GM21423 (cell line): ENCODE measurements at regions not wholly inside any gene's neighbourhood (a gene's known extent, or its start where the extent isn't known, plus 50 kb on each side); places are given as distances from the start of the nearest gene placed in this dataset.

Source experiments
- ATAC-seq: cut with Tn5 transposase; IDR thresholded peaks from one replicate; pipeline ENCODE4 v1.9.1; 2021; ENCODE audit warnings: mild to moderate bottlenecking, moderate library complexity; ENCODE audit not compliant: unreplicated experiment

DNA sequence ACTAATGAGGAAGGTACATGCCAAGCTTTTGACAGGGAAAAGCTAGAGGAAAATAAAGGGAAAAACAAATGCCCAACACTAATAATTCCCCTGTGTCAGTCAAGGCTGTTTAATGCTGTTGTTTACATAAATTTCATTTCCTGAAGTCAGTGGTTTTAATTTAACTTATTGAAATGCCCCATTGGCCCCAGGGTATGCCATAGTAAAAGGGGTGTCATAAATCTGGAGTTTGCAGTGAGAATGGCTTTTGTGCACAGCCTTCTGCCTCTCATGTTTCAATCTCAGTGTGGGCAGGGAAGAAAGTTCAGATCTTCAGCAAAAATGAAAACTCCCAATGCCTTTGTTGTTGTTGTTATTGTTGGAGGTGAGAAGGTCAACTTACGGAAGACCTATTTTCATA lies 550.1 kb upstream of the DCC start:
- no peak for ATAC-seq

DNA sequence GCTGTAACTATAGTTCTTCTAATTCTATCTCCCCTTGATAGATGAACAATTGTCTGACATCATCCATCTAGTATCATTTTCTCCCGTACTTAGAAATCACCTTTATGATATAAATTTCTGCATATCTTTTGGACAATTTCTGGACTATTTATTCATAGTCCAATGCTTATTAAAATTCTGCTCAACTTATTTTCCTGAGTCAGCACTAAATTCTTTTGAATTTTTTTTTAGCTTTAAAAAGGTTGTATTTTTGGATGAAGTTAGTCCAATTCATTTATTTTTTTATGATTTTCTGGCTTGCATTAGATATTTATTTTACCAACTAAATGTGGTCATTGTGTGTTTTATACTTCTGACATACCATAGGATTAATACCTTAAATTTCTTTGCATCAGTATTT lies 538.5 kb upstream of the DCC start:
- ATAC-seq, result no peak

DNA sequence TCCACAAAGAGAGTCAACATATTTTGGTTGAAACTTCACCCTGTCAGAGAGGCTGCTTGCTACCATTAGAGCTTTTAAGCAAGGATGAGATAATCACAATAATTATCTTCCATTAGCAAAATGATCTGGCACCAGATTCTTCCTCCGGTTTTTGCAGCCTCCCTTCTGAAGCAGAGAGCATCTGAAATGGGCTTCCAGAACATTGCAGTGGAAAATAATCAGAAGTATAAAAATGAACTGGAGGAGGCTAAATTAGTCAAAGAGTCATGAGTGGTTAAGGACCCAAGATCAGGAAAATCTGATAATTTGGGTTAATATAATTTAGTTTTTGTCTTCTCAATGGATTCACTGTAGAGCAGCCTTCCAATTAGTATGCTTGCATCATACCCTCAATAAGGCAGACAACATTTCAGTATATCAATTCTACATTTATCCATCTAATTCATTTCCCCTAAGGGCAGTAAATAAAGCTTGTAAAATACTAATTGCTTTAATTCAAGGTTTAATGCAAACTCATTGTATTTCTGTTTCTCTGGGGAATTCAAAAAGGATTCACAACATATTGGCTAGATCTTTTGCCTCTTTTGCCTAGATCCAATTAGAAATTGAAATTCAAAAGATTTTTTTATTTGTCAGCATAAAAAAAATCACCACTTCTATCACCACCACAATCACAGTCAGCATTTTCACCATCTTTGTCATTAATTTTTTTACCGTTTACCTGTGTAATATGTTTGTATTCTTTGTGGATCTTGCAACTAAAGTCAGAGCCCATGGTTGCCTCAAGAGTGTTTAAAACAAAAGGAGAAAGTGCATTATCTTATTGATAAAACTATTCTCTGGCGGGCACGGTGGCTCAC lies 537.2 kb upstream of the DCC start:
- ATAC-seq, result no peak

DNA sequence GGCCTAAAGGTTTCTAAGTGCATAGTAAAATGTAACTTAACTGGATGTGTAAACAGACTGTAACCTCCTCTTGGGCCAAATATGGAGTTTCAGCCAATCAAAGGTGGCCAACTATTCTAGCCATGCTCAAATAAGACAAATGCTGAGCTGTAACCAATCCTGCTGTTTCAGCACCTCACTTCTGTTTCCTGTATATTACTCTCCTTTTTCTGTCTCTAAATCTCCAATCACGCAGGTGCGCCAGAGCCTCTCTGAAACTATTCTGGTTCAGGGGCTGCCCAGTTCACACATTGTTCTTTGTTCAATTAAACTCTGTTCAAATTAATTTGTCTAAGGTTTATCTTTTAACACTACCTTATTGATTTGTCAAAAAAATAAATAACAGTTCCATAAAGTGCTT lies 532.7 kb upstream of the DCC start:
- no peak for ATAC-seq

DNA sequence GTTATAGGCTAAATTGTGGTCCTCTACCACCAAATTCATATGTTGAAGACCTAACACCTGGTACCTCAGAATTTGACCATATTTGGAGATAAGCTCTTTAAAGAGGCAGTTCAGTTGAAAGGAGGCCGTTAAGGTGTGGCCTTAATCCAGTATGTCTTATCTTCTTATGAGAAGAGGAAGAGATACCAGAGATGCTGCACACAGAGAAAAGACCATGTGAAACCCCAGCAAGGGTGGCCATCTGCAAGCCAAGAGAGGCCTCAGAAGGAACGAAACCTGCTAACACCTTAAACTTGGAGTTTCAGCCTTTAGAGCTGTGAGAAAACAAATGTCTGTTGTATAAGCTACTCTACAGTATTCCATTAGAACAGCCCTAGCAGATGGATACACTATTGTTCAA lies 528.1 kb upstream of the DCC start:
- ATAC-seq, result no peak

DNA sequence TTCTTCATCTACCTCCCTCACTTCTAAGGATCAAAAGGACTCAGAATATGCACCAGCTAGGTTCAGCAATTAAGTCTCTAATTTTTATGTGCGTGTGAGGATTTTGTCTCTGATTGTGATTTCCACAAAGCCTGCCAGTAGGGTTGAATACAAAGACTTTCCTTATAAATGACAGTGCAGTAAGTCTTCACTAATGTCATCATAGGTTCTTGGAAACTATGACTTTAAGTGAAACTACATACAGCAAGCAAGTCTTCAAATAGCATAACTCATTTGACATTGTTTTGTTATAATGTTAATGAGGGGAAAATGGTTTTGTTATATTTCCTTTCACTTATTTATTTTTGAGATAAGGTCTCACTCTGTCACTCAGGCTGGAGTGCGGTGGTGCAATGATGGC lies 526.3 kb upstream of the DCC start:
- no peak for ATAC-seq

DNA sequence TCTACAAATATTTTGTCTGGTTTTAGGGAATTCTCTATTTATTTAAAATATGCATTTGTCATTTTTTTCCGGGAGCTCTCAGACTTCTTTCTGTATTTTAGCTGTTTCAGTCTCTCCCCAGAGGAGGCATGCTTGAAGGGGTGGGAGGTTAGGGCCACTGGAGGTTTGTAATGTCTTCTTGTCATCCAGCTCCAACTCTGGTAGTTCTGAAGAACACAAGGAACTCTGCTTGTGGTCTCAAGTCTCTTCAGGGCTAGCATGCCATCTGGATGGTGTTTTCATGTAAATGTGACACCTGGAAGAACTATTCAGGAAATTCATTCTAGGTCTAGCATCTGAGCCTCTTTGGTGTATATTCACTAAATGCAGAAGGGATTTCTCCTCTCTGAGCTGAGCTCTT lies 518.4 kb upstream of the DCC start:
- ATAC-seq, result no peak

DNA sequence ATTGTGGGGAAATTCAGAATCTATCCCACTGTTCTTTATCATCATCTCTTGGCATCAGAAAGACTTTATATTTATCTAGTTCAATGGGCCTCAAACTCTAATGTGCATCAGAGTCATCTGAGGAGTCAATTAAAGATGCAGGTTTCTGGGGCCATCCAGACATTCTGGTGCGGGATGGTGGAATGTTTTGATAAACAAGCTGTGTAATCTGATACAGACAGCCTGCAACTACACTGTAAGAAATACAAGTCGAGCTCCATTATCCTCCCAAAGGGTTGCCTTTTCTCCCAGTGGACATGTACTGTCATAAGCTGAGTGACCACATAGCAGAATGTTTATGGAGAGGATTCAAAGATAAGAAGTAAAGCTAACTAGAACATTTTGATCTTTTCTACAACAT lies 515.3 kb upstream of the DCC start:
- ATAC-seq, result no peak

DNA sequence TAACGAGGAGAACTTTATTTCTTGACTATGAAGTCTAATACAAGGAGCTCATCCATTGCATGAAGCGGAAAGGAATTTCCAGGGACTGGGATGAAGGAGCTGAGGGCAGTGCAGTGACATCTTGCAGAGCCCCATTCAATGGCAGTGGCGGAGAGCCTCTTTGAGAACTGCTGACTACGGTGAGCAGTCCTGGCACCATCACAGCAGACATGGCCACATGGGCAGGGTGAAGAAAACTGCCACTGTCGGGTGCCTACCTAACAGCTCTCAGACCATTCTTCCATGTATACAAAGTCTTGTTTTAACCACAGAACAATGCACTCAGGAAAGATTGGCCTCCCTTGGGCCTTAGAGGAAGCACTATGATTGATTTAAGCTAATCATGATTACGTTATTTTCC lies 506.1 kb upstream of the DCC start:
- no peak for ATAC-seq

DNA sequence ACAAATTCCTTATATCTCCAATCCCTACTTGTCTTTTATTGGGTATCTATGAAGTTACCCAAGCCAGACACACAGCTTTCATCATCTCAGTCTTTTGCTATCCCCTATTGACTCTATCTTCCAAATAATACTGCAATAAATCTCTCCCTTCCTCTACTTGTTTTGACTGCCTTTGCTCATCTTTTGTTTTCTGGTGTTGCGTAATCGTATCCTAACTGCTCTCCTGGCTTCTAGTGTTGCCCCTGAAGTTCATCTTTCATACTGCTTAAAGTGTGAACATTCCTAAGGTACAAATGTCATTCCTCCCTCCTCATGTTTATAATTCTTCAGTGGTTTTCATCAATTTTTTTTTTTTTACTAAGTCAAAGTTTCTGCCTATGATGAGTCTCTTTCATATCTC lies 491.3 kb upstream of the DCC start:
- no peak for ATAC-seq

DNA sequence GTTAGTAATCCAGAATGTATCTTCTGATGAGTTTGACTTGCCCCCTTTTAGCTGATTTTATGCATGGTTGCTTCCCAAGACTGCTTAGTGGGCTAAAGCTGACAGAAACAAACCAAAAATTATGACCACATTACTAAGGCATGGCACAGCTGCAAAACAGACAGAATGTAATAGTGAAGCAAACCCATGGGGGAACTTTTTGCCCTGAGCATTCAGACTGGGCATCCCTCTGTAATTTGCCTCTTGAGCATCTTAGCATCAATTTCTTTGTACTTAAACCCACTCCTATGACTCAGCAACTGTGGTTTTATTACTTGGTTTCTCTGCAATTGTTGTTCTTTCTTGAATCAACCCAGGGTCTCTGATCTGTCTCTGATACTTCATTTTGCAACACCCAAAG lies 487.3 kb upstream of the DCC start:
- ATAC-seq, result no peak

DNA sequence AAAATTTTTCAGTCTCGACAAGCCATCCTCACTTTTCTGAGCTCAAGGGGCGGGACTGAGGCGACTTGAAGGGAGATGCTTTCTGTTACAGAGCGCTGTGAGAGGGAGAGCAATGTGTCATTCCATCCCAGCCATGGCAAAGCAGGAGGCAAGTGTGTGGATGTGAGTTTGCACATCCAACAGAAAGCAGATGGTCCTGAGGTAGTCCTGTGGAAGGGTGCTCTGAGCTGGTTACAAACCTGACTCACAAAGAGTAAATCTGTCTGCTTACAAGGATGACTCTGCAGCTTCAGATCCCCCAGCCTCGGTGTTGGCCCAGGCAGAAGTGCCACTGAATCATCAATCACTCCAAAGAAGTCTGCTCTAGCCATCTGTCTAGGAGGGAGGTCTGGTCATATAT lies 482.0 kb upstream of the DCC start:
- no peak for ATAC-seq

DNA sequence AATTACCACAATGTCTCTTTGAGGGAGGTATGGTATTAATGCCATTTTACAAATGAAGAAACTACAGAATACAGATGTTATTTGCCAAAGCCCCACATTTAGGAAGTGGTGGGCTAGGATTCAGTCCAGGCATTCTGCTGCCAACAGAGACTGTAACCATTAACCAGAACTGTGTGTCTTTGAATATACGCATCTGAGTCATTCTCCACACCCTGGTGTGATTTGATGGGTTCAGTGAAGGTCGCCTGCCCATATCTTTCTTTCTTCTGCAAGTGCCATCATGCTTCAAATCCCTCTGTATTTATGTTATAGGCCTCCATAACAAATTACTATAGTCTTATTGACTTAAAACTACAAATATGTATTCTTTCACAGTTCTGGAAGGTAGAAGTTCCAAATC lies 479.0 kb upstream of the DCC start:
- no peak for ATAC-seq

DNA sequence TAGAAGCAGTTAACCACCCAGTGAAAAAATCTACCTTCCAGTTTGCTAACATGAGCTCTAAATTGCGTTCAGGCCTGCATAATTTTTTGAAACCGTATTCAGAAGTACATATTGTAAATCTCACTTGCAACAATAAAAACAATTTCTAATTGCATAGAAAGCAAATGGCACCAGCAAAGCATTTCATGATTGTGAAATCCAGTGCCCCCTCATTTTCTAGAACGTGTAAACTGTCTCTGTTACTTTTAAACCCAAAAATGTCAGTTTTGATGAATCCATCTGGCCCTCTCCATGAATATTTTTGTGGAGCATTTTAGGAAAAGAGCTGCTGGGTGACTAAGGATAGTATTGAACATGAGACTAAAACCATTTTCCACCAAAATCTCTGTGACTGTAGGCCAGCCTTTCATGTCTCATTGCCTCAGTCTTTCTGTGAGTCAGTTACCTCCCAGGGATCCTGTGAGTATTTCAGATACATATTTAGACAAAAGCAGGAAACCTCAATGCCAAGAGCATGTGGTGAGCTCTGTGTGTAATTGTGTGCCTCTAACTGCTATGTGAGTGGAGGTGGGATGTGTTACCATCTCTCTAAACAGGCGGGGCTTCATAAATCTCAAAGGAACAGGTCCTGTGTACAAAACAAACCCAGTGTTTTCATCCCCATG lies 477.8 kb upstream of the DCC start:
- ATAC-seq, result no peak

DNA sequence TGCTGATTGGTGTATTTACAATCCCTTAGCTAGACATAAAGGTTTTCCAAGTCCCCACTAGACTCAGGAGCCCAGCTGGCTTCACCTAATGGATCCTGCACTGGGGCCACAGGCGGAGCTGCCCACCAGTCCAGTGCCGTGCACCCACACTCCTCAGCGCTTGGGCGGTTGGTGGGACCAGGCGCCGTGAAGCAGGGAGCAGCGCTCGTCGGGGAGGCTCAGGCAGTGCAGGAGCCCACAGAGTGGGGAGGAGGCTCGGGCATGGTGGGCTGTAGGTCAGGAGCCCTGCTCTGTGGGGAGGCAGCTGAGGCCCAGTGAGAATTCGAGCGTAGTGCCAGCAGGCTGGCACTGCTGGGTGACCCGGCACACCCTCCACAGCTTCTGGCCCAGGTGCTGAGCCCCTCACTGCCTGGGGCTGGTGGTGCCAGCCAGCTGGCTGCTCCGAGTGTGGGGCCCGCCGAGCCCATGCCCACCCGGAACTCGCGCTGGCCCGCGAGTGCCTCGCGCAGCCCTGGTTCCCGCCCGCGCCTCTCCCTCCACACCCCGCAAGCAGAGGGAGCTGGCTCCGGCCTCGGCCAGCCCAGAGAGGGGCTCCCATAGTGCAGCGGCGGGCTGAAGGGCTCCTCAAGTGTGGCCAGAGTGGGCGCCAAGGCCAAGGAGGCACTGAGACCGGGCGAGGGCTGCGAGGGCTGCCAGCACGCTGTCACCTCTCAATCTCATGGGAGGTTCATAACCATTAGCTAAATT lies 475.6 kb upstream of the DCC start:
- no peak for ATAC-seq

DNA sequence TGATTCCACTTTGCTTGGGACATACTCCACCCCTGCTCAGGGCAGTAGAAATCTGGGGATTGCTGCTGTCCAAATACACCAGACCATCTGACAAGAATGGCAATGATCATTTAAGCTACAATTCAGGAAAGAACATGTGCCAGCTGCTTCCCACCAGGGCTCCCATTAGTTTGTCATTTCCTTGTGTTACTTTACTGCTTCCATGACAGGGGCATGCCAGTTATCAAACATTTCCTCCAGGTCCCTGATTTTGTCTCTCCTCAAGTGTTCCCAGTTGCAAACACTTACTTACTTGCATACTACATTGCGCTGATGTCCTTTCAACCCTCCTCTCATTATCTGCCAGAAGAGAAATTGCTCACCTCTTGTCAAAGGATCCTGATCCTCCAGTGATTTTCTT lies 474.5 kb upstream of the DCC start:
- no peak for ATAC-seq

DNA sequence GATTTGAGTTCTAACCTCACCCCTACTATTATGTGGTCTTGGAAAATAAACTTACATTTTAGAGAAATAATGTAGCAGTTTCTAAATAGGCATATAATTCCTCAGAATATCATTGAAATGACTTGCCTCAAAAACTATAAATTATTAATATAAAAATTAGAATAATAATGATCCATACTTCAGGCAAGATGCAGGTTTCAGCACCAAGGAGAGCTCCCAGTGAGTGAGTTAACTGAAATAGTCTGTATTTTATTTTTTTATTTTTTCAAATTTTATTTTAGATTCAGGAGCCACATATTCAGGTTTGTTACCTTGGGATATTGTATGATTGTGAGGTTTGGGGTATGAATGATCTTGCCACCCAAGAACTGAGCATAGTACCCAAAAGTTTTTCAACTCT lies 472.2 kb upstream of the DCC start:
- ATAC-seq, result no peak

DNA sequence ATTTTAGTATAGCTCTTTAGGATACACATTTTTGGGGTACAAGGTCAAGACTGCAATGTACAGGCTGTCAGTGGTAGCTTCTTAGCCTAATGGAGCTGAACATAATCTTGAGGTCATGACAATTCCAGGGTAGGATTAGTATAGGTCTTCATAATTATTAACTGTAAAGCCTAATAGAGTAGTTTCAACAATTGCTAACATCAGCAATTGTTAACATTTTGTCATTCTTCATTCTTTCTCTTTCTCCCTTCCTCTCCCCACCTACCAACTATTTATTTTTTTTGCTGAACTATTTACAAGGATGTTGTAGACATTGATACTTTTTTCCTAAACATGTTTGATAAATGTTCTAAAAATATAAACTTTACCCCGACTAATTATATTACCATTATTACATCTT lies 461.3 kb upstream of the DCC start:
- ATAC-seq, result no peak

DNA sequence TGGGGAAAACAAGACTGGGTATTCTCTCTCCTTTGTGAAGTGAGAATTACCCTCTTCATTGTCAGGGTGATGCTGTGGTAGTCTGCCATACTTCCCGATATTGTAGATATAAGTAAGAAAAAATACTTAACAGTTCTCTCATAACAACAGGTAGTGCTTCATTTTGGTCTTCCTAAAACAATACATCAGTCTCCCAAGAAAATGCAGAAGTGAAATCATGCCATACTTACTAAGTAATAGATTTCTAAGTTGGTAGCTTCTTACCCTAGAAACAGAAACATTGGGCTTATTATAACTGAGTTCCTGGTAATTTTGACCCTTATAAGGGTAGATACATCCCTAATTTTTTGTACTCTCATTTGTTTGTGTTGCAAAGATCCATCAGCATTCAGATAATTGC lies 460.7 kb upstream of the DCC start:
- no peak for ATAC-seq

DNA sequence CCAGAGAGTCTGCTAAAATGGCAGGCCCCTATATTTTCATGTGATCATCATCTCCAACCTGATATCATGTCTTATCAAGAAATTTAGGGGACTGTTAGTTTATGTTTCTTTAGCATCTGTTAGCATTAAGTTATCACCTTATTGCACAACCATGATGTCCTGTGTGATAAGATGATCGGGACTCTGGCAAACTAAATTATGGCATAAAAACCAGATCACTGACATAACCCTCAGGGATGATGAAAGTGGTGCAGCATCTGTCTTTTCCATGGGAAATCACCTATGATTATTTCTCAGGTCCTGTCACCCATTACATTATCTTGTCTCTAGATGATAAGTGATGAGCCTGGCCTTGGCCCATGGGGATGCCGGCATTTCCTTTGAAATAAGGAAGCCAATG lies 458.6 kb upstream of the DCC start:
- ATAC-seq, result no peak

DNA sequence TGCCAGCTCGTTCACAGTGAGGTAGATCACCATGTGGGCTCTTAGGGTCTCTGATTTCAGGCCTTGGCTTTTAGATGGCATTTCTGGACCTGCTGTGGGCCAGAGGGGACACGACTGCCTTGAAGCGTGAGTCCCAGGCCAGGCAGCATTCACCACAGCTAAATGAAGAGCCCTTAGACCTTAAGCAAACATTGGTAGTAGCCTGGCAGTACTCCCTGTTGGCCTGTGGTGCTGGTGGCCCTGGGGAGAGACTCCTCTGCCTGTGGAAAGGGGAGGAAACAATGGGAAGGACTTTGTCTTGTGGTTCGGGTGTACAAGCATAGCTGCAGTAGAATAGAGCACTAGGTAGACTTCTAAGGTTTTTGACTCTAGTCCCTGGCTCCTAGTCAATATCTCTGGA lies 456.0 kb upstream of the DCC start:
- ATAC-seq, result no peak

DNA sequence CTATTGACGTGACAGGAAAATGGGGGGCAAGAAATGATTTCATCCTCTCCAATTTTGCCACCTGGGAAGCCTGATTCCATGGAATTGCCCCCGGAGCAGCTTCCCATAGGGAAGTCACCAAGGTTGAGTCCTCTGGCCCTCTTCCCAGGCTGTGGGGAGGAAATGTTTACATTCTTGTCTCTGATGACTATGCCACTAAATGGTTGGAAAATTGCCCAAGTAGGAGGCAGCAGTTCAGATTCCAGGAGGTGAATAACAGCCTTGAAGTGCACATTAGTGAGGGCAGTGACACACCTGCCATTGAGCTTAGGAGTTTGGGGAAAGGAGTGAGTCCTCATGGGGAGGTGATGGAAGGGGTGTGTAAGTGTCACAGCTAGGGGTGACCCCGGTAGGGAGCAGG lies 449.2 kb upstream of the DCC start:
- no peak for ATAC-seq
